OCI-LY7 (cell line): ENCODE measurements at regions not wholly inside any gene's neighbourhood (a gene's known extent, or its start where the extent isn't known, plus 50 kb on each side); places are given as distances from the start of the nearest gene placed in this dataset.

ENCODE experiments used
- CTCF ChIP-seq: fragments of 200-600 bp; sonication (generic); conservative IDR thresholded peaks from 2 replicates; pipeline ENCODE4 v1.5.1; 2014; ENCODE audit warnings: mild to moderate bottlenecking, antibody characterized with exemption, low read length, moderate library complexity, mixed read lengths
- EZH2phosphoT487 ChIP-seq: fragments of 200-600 bp; sonication (generic); IDR thresholded peaks from 2 replicates; pipeline ENCODE4 v1.6.1; 2018; ENCODE audit warnings: low read depth, borderline replicate concordance, mild to moderate bottlenecking, mixed run types, antibody characterized with exemption, low read length, moderate library complexity, mixed read lengths

- TF ChIP-seq CTCF (no peak), EZH2phosphoT487 (no peak)
Measured at GRCh38 chr13:89790696-89791095, 1556.8 kb upstream of the MIR17HG start.
